A549 (cell line): ENCODE measurements at regions not wholly inside any gene's neighbourhood (a gene's known extent, or its start where the extent isn't known, plus 50 kb on each side); places are given as distances from the start of the nearest gene placed in this dataset.

Experiments used
- CTCF ChIP-seq: fragments of >200 bp; sonication (Bioruptor Twin); formaldehyde crosslinking; IDR thresholded peaks from 3 replicates; pipeline ENCODE4 v1.5.1; 2016
- RAD21 ChIP-seq, 2 experiments: fragments of >200 bp in 1 of 2; sonication (Bioruptor Twin) in 1 of 2; formaldehyde crosslinking in 1 of 2; IDR thresholded peaks in 1 of 2; conservative IDR thresholded peaks in 1 of 2; 2 replicates in 1 of 2; 3 replicates in 1 of 2; pipeline ENCODE4 v1.6.1; 2012 to 2018; ENCODE audit warnings: inconsistent platforms in 1 of 2

DNA sequence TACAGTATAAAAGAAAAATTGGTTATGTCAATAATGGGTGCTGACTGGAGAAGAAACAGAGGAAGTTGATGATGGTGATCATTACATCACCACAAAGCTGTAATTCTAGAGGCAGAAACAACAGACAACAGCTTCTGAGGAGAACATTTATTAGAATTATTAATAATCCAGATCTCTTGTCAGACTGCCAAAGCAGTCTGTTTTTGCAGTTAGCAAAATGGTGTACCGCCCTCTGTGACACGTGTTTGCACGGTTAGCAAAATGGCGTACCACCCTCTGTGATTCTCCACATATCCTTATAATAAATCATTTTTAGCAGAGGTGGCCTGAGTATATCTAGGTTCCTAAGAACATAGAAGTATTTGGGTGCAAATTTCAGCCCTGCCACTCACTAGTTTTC lies 154.0 kb upstream of the TENT5D start:
- TF ChIP-seq CTCF: no peak
- no peak for TF ChIP-seq RAD21 (conservative IDR thresholded peaks at IDR 0.05 in 1 of 2, IDR thresholded peaks at IDR 0.05 in 1 of 2)
